ENCODE measurements at regions not wholly inside any gene's neighbourhood (a gene's known extent, or its start where the extent isn't known, plus 50 kb on each side); places are given as distances from the start of the nearest gene placed in this dataset.

- Histone ChIP-seq H3K4me3 (no peak overlapping the region), H3K9me2 (ENCODE audit: insufficient read depth) (no peaks in the 10 kb centered on the region), H2AFZ (no peak overlapping the region), H3K27me3 (replicated peaks; ENCODE audit: insufficient read depth) (no peaks in the 10 kb centered on the region), H3K4me1 (ENCODE audit: insufficient read depth) (no peaks in the 10 kb centered on the region), H3F3A (ENCODE audit: insufficient read depth) (no peaks in the 10 kb centered on the region), H4K20me1 (ENCODE audit: insufficient read depth) (no peaks in the 10 kb centered on the region), H3K9ac (no peak overlapping the region), H3K79me2 (ENCODE audit: insufficient read depth) (no peaks in the 10 kb centered on the region), H3K27ac (no peak overlapping the region), H3K9me3 (ENCODE audit: low read depth) (no peaks in the 10 kb centered on the region), H3K4me2 (ENCODE audit: unreplicated experiment) (no peak overlapping the region), H3K36me3 (ENCODE audit: low read depth) (no peaks in the 10 kb centered on the region)
- WGBS, 2 experiments (ENCODE audit: low coverage in 1 of 2, low lambda C conversion rate in 2 of 2, missing lambda C conversion rate in 2 of 2), result 1 to 8% methylated on average over 2 of the region's 2 CpGs
- TF ChIP-seq EZH2phosphoT487 (IDR thresholded peaks at IDR 0.05; ENCODE audit: insufficient read depth, low read depth) (no peak), EZH2 (IDR thresholded peaks at IDR 0.05; ENCODE audit: insufficient read depth, poor library complexity, severe bottlenecking) (no peak)
- DNase-seq, result no peak
- in situ Hi-C loops (cut with MboI), result no loop called here
Measured at GRCh38 chr2:184004948-184005672, 593.2 kb upstream of the ZNF804A start.

GRCh38 chr2:184006998-184007397 is 591.3 kb upstream of the ZNF804A start:
- no peak for DNase-seq
- H3F3A ChIP-seq (ENCODE audit: insufficient read depth), result no peaks in the 10 kb centered on the region
- no peaks in the 10 kb centered on the region for H3K79me2 ChIP-seq (ENCODE audit: insufficient read depth)
- no peaks in the 10 kb centered on the region for H4K20me1 ChIP-seq (ENCODE audit: insufficient read depth)
- no peak for TF ChIP-seq EZH2 (IDR thresholded peaks at IDR 0.05; ENCODE audit: insufficient read depth, poor library complexity, severe bottlenecking)
- no peak for TF ChIP-seq EZH2phosphoT487 (IDR thresholded peaks at IDR 0.05; ENCODE audit: insufficient read depth, low read depth)
- H3K9me2 ChIP-seq (ENCODE audit: insufficient read depth), result no peaks in the 10 kb centered on the region
- no peaks in the 10 kb centered on the region for H3K27me3 ChIP-seq (replicated peaks; ENCODE audit: insufficient read depth)
- no peak overlapping the region for H3K27ac ChIP-seq
- no peak overlapping the region for H3K9ac ChIP-seq
- H3K9me3 ChIP-seq (ENCODE audit: low read depth), result no peaks in the 10 kb centered on the region
- no peak overlapping the region for H3K4me3 ChIP-seq
- H3K4me2 ChIP-seq (ENCODE audit: unreplicated experiment), result no peak overlapping the region
- in situ Hi-C loops (cut with MboI), result no loop called here
- no peak overlapping the region for H2AFZ ChIP-seq
- H3K36me3 ChIP-seq (ENCODE audit: low read depth), result no peaks in the 10 kb centered on the region
- no peaks in the 10 kb centered on the region for H3K4me1 ChIP-seq (ENCODE audit: insufficient read depth)
- 0 to 3% methylated on average over 1 of the region's 1 CpG for WGBS, 2 experiments (ENCODE audit: low coverage in 1 of 2, low lambda C conversion rate in 2 of 2, missing lambda C conversion rate in 2 of 2)

- TF ChIP-seq EZH2 (IDR thresholded peaks at IDR 0.05; ENCODE audit: insufficient read depth, poor library complexity, severe bottlenecking), result no peak
- no peak for TF ChIP-seq EZH2phosphoT487 (IDR thresholded peaks at IDR 0.05; ENCODE audit: insufficient read depth, low read depth)
- Histone ChIP-seq H3K27ac (no peak overlapping the region), H3K9me2 (ENCODE audit: insufficient read depth) (no peaks in the 10 kb centered on the region), H3K36me3 (ENCODE audit: low read depth) (no peaks in the 10 kb centered on the region), H3K4me3 (no peak overlapping the region), H3K4me2 (ENCODE audit: unreplicated experiment) (no peak overlapping the region), H3K9ac (no peak overlapping the region), H2AFZ (no peak overlapping the region), H3K9me3 (ENCODE audit: low read depth) (peaks cover 5% of the 10 kb centered on the region), H3K27me3 (replicated peaks; ENCODE audit: insufficient read depth) (no peaks in the 10 kb centered on the region), H4K20me1 (ENCODE audit: insufficient read depth) (no peaks in the 10 kb centered on the region), H3K79me2 (ENCODE audit: insufficient read depth) (no peaks in the 10 kb centered on the region), H3F3A (ENCODE audit: insufficient read depth) (no peaks in the 10 kb centered on the region), H3K4me1 (ENCODE audit: insufficient read depth) (no peaks in the 10 kb centered on the region)
- 19 to 21% methylated on average over 1 of the region's 1 CpG for WGBS, 2 experiments (ENCODE audit: low coverage in 1 of 2, low lambda C conversion rate in 2 of 2, missing lambda C conversion rate in 2 of 2)
- no peak for DNase-seq
- in situ Hi-C loops (cut with MboI), result no loop called here
Measured at GRCh38 chr2:184026961-184027360, 571.4 kb upstream of the ZNF804A start.

GRCh38 chr2:184030245-184030644 is 568.1 kb upstream of the ZNF804A start:
- in situ Hi-C loops (cut with MboI), result no loop called here
- no peak overlapping the region for H2AFZ ChIP-seq
- peaks cover 5% of the 10 kb centered on the region for H3K9me3 ChIP-seq (ENCODE audit: low read depth)
- H3K4me1 ChIP-seq (ENCODE audit: insufficient read depth), result no peaks in the 10 kb centered on the region
- no peak overlapping the region for H3K27ac ChIP-seq
- H3K27me3 ChIP-seq (replicated peaks; ENCODE audit: insufficient read depth), result no peaks in the 10 kb centered on the region
- H4K20me1 ChIP-seq (ENCODE audit: insufficient read depth), result no peaks in the 10 kb centered on the region
- no peak overlapping the region for H3K4me2 ChIP-seq (ENCODE audit: unreplicated experiment)
- no peak for DNase-seq
- 10 to 21% methylated on average over 6 of the region's 6 CpGs for WGBS, 2 experiments (ENCODE audit: low coverage in 1 of 2, low lambda C conversion rate in 2 of 2, missing lambda C conversion rate in 2 of 2)
- H3F3A ChIP-seq (ENCODE audit: insufficient read depth), result no peaks in the 10 kb centered on the region
- no peaks in the 10 kb centered on the region for H3K79me2 ChIP-seq (ENCODE audit: insufficient read depth)
- no peak overlapping the region for H3K4me3 ChIP-seq
- no peaks in the 10 kb centered on the region for H3K9me2 ChIP-seq (ENCODE audit: insufficient read depth)
- no peak for TF ChIP-seq EZH2 (IDR thresholded peaks at IDR 0.05; ENCODE audit: insufficient read depth, poor library complexity, severe bottlenecking)
- TF ChIP-seq EZH2phosphoT487 (IDR thresholded peaks at IDR 0.05; ENCODE audit: insufficient read depth, low read depth), result no peak
- no peaks in the 10 kb centered on the region for H3K36me3 ChIP-seq (ENCODE audit: low read depth)
- no peak overlapping the region for H3K9ac ChIP-seq

All from GM23248 (cell line).